ENCODE measurements at regions not wholly inside any gene's neighbourhood (a gene's known extent, or its start where the extent isn't known, plus 50 kb on each side); places are given as distances from the start of the nearest gene placed in this dataset.

GRCh38 chr2:204050681-204051080 lies 114.1 kb downstream of the ICOS start:
- DNase-seq = no peak

DNA sequence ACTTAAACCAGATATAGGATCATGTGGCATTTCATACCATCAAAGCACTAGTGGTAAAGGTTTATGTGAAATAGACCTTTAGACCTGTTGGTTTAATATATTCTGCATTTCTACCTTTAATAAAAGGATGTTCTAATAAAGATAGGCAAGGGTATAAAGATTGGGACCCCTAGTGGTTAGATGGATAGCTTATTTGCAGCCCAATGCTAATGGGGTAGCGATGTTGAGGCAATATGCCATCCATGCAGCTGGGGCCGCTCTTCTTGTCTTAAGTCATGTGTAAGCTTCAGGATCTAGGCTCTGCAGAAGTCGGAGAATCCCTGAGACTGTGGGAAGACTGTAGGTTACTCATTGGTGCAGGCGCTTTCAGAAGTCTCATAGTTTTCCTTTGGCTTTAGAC lies 114.9 kb downstream of the ICOS start:
- DNase-seq = no peak

GRCh38 chr2:204051984-204052556 lies 115.5 kb downstream of the ICOS start:
- no peak for DNase-seq

DNA sequence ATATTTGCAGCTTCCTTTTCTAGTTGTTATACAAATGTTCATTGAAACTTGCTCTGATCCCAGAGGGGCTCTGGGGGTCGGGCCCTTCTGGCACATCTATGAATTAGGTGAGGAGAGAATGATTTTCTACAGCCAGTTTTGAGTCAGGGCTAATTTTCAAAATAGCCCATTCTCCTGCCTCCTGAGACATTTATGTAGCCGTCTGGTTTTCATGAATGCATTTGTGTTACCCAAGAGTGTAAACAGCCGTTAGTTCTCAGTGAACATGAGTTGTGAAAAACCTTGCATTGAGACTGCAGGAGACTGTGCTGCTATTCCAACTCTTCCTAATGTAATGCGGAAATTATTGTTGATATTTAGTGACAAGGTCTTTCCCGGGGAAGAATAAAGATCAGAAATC lies 122.5 kb downstream of the ICOS start:
- DNase-seq = no peak

DNA sequence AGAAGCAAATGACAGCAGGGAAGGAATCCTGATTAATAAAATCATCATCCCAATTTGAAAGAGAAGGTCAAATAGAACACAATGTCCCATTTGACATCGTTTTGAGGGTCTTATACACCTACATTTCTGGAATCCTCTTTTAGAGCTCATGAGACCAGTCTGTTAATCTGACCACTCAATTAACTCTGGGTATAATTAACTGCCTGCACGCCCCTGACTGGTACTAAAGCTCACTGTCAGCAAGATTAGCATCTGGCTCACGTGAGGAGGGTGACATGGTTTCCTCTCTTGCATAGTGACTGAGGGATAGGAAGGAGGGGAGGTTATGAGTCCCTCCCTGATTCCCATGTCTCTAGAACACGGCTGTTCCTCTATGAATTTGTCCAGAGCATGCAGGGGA lies 124.3 kb downstream of the ICOS start:
- DNase-seq = no peak

DNA sequence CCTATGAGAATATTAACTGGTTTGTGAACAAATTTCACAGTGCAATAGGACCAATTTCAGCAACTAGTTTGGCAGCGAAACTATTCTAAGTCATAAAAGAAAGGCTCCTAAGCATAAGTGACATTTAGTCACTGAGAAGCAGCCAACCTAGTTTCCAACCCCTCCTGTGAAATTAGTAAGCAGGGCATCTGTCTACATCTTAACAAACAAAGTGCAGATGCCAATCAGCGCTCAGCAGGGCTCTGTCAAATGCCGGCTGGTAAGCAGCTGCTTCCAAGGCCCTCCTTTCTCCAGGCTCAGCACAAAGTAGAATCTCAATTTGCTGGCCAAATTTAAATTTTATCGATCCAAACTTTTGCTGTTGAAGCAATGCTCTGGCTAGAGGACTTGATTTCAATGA lies 124.7 kb downstream of the ICOS start:
- DNase-seq = no peak

DNA sequence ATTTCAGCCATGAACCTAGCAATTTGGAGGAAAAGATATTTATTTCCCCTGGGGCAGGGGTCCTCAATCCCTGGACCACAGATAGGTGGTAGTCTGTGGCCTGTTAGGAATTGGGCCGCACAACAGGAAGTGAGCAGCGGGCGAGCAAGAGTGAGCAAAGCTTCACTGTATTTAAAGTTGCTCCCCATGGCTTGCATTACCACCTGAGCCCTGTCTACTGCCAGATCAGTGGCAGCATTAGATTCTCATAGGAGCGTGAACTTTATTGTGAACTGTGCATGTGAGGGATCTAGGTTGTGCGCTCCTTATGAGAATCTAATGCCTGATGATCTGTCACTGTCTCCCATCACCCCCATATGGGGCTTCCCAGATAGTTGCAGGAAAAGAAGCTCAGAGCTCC lies 127.6 kb downstream of the ICOS start:
- DNase-seq = no peak

DNA sequence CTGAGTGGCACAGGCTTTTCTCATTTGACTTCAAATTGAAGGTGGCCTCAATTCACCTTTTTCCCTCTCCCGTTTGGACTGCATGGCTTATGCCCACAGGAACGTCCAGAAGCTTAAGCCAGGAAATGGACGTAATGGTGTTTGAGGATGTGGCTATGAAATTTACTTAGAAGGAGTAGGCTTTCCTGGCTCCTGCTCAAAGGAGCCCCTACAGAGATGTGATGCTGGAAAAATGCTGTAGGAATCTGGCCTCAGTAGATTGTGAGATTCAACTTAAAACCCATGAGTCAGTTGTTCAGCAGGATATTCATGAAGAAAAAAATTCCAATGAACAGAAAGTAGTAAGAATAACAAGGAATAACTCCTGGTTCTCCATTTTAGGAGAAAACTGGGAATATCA lies 129.0 kb downstream of the ICOS start:
- no peak for DNase-seq

GRCh38 chr2:204066051-204066450 lies 129.5 kb downstream of the ICOS start:
- DNase-seq = no peak

DNA sequence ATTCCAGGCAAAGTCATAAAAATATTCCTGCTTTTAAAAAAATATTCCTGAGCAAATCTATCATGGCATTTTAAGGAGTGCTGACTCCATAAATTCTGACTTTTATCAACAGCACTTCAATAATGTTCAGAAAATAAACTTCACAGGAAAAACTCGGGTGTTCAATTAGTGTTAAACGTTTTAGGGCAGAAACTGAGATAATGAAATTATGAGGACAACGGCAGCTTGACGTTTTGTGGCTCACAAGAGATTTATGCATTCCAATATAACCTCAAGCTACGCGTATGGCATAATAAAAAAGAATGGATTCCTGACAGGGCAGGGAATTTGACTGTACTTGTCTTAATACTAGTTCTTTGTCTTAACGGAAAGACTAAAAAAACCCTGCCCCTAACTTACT lies 133.2 kb downstream of the ICOS start:
- no peak for DNase-seq

DNA sequence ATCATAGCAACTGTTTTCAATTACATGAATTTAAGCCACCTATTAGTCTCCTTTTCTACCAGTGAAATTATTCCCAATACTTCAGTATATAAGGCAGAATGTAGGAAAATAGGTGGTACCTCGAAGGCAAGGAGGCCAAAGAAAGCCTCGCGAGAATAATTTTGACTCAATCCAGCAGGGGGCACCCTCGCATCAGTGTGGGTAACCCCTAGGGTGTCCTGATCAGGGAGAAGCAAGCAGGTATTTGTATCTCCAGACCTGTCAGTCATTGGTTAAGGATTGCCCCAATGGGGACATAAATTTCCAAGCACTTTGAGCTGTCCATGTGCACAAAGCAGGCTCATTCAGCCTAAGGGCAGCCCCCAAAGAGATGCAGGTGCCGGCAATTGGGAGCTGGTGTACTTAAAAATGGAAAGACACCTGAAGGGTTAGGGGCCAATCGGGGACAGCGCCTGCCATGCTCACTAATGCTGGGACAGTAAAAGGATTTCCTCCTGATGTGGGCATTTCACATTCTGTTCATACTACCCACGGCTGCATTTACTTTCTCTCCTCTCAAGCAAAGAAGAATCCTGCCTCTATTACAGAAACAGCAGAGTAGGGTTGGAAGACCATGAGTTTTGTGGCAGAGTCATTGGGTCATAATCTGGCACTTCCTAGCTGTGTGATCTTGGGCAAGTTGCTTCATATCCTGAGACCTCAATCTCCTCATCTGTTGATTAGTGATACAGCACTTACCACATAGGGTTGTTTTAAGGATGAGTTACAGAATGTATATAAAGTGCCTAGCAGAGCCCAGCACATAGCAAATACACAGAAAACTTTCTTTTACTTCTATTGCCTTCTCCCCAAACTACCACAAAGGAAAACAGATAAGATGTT lies 136.1 kb downstream of the ICOS start:
- peak; percentile 34 for DNase-seq

DNA sequence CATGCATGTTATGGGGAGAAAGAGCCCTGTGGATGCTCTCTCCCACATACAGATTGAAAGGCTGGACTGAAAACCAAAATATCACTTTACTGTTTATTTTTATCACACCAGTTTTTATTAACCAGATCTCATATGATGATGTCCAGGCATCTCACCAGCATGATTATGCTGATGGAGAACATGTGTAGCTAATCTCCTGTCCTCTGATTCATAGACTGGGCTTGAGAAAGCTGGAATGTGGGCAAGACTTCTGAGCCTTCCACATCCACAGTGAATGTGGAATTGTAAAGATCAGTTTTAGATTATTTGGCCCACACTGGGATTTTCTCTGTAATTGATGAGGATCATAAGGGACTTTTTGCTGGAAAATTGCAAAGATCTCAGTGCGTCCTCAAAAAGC lies 137.9 kb downstream of the ICOS start:
- no peak for DNase-seq

- DNase-seq = no peak
Measured at GRCh38 chr2:204078003-204078698, 141.6 kb downstream of the ICOS start.

DNA sequence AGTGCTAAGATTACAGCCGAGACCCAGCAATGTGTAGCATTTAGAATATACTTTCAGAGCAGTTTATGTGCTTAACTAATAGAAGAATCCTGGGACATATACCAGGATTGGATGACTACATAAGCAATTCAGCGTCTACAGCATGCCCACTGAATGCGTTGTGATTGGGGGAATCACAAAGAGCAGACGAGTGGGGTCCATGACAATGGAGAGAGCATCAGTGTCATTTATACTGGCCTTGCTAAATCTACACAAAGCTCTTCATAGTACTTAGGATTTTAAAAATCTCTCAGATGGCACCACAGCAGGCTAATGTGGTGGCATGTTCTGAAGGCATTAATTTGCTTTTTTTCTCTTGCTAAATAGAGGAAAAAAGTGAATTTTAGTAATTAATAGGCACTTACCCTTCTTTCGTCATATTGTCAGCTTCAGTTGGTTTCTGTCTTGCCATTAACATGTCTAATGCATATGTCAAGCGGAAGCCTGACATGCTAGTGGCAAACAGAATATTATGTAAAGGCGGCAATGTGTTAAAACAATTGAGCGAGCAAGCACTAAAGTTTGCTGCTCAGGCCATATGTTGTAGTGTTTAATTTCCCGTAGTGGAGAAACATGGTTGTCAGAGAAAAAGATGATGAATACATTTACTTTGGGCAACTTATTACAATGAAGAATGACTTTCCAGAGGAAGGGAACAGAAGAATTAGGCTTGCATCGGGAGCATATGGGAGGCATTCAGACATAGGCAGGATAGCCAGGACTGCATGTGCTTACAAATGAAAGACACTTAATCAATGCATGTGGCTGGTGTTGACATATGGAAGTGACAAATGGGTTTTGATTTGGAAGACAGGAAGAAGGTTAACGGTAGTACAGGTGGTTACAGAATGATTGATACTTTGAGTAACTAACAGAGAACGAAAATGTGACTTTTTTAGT lies 145.2 kb downstream of the ICOS start:
- no peak for DNase-seq

GRCh38 chr2:204086167-204086566 lies 149.6 kb downstream of the ICOS start:
- no peak for DNase-seq

DNA sequence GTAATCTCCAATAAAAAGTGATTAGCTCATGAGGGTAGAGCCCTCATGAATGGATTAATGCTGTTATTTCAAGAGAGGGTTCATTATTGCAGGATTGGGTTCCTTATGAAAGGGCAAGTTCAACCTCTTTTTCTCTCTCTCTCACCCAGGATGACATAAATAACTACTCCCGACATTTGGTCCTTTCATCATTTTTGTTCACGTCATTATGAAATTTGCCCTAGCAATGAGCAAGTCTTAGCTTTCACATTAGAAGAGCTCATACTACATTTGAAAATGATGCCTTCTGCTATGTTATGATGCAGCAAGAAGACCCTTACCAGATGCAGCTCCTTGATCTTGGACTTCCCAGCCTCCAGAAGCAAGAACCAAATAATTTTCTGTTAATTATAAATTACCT lies 152.5 kb downstream of the ICOS start:
- DNase-seq = no peak

DNA sequence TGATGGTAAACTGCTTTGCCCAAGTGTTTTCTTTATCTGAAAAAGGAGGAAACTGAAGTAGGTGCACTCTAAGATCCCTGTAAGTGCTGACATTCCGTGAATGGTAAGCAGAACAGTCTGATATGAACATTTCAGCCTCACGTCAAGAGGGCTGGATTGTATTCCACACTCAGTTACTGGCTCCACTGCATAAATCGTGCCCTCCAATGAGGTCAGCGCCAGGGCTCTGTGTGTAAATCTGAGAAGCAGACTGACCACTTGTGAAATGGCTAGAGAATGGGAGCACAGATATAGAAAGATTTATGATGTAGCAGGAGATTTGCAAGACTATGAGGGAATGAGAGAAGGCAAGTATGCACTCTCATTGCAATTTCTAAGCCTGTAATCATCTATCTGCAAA lies 153.0 kb downstream of the ICOS start:
- DNase-seq = no peak

GRCh38 chr2:204090021-204090420 lies 153.5 kb downstream of the ICOS start:
- no peak for DNase-seq

DNA sequence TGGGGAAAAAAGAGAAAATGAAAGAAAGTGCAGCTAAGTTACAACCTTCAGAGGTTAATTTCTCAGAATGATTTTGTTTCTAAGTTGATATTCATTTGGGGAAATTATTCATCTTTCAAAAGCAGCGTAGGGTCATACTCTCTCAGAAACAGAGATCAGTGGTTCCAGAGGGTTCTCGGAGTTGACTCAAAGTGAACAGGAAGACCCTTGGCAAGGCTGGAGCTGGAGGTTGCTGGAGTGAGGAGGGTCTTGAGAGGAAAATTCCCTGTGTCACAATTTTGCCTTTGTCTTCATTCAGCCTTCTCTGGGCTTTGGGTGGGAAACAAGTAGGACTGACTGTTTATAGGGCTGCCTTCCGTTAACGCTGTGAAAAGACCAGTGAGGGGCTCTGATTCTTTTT lies 168.2 kb downstream of the ICOS start:
- no peak for DNase-seq

DNA sequence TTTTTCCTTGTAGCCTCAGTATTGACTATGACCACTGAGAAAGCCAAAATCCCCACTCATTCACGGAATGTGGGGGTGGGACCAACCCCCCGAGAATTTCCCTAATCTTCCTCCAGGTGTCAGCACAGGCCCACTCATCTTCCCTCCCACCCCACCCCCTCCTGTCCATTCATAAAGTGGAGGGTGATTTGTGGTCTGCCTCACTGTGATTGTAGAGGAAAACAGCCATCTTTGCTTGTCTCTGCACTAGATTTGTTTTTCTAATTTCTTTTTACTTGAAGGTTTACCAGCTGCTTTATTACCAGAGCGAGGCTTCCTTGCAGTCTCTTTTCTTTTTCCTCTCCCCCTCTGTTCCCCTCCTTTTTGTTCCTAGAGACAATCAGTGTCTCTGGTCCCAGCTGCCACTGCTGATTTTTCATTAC lies 171.8 kb downstream of the ICOS start:
- DNase-seq = peak; percentile 23

- DNase-seq = no peak
Measured at GRCh38 chr2:204108781-204109295, 172.3 kb downstream of the ICOS start.

DNA sequence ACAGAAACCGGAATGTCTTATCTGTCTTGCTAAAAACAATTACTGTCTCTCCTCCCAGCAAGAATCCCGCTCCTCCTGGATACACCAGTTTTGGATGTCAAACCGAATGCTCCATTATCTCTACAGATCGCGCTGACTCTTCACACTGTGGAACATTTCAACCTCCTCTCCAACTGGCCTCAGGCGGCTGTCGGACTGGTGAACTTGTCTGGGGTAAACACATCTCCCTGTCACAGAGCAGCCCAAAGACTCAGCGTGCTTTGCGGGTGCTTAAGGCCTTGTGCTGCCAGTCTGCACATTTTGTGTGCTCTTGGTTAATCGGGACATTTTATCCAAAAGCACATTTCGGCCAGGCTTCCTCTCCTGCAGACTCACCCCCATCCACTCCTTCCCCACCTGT lies 173.1 kb downstream of the ICOS start:
- no peak for DNase-seq

DNA sequence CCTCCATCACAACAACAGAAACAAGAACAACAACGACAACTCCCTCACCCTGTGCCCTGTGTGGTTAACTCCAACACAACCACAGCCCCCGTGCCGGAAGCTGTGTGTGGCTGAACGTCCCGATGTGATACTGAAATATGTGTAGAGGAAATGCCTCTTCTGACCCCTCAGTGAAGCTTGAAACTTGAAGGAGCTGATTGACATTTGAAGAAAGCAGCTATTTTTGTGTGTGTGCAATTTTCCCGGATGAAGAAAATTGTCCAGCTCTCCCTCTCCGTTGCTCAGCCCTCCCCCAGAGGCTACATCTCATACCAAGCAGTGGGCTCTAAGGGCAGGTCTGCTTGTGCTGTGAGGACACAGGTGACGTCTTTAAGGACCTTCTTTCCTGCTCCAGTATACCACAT lies 173.8 kb downstream of the ICOS start:
- DNase-seq = peak; percentile 47

Data from activated effector memory CD4-positive, alpha-beta T cell treated with Interleukin-2 at 50 U/mL for 16 hours (primary cell).